Endothelial cell of umbilical vein (primary cell): ENCODE measurements at regions not wholly inside any gene's neighbourhood (a gene's known extent, or its start where the extent isn't known, plus 50 kb on each side); places are given as distances from the start of the nearest gene placed in this dataset.

Source experiments
- BruUV-seq: library from RNA; stranded (reverse); fragments of 400-500 nt; replicated peaks from 2 replicates; lab custom pipeline; 2021; lab: Mats Ljungman, UMichigan
- CTCF ChIA-PET: fragments of 300-600, 350-600 bp; sonication (Branson Sonifier 250); formaldehyde crosslinking; loops from one replicate; lab custom pipeline; 2021; ENCODE audit warnings: antibody characterized with exemption, inconsistent platforms; lab: Charles Lee
- POLR2A ChIA-PET: fragments of 300-600, 350-600 bp; sonication (Branson Sonifier 250); formaldehyde crosslinking; loops from one replicate; lab custom pipeline; 2021; ENCODE audit warnings: antibody characterized with exemption, inconsistent platforms; lab: Charles Lee
- DNase-seq: peaks from one replicate; pipeline ENCODE4 v3.0.0-alpha.2; 2011; ENCODE audit warnings: low read depth, low spot score
- FAIRE-seq: peaks from 2 replicates; lab custom pipeline; 2011; peaks lifted over from hg19 to GRCh38; lab: Jason Lieb, UNC
- H2AFZ ChIP-seq: 2 replicates; pipeline ENCODE4 v1.6.0; 2012; ENCODE audit warnings: low read depth, low read length, control low read depth, inconsistent platforms
- H3K27ac ChIP-seq: 2 replicates; pipeline ENCODE4 v1.5.1; 2011; ENCODE audit warnings: low read depth, mild to moderate bottlenecking, control low read depth, low read length, moderate library complexity; ENCODE audit not compliant: insufficient read depth
- H3K27me3 ChIP-seq, 2 experiments: 2 replicates each; pipeline versions ENCODE4 v1.6.0 to v1.6.1; 2011; ENCODE audit warnings: low read length in 2 of 2, mixed read lengths in 1 of 2; ENCODE audit not compliant: control insufficient read depth in 2 of 2, insufficient read depth in 2 of 2
- H3K36me3 ChIP-seq, 2 experiments: 2 replicates in 1 of 2; 3 replicates in 1 of 2; pipeline ENCODE4 v1.5.1; 2011; ENCODE audit warnings: low read length in 2 of 2, mild to moderate bottlenecking in 1 of 2, moderate library complexity in 1 of 2; ENCODE audit not compliant: control insufficient read depth in 2 of 2, insufficient read depth in 2 of 2; ENCODE audit errors: extremely low read depth in 1 of 2
- H3K4me1 ChIP-seq: 3 replicates; pipeline ENCODE4 v1.5.1; 2011; ENCODE audit warnings: mild to moderate bottlenecking, low read length; ENCODE audit not compliant: control insufficient read depth, insufficient read depth; ENCODE audit errors: extremely low read depth
- H3K4me2 ChIP-seq: 2 replicates; pipeline ENCODE4 v1.6.1; 2011; ENCODE audit warnings: low read length, control low read depth, mixed read lengths; ENCODE audit not compliant: insufficient read depth
- H3K4me3 ChIP-seq, 3 experiments: fragments of 200-600 bp in 1 of 3; sonication (generic), shearing (Covaris generic) in 1 of 3; replicated peaks in 1 of 3; 2 replicates each; pipeline ENCODE4 v1.5.1; 2011 to 2016; ENCODE audit warnings: control low read depth in 3 of 3, low read length in 3 of 3, mild to moderate bottlenecking in 2 of 3, inconsistent platforms in 1 of 3, low read depth in 1 of 3, moderate library complexity in 1 of 3; ENCODE audit not compliant: insufficient read depth in 1 of 3
- H3K79me2 ChIP-seq: 2 replicates; pipeline ENCODE4 v1.6.0; 2012; ENCODE audit warnings: low read length, inconsistent platforms; ENCODE audit not compliant: control insufficient read depth, insufficient read depth
- H3K9ac ChIP-seq: replicated peaks from 2 replicates; pipeline ENCODE3; 2011; ENCODE audit warnings: low read length, control low read depth; ENCODE audit not compliant: insufficient read depth; ENCODE audit errors: extremely low read depth
- H3K9me1 ChIP-seq: replicated peaks from 3 replicates; pipeline ENCODE4 v1.6.0; 2011; ENCODE audit warnings: mild to moderate bottlenecking, low read length; ENCODE audit not compliant: control insufficient read depth, insufficient read depth; ENCODE audit errors: extremely low read depth
- H3K9me3 ChIP-seq: replicated peaks from 2 replicates; pipeline ENCODE4 v1.5.1; 2012; ENCODE audit warnings: low read length, inconsistent platforms; ENCODE audit not compliant: control insufficient read depth, insufficient read depth
- H4K20me1 ChIP-seq: replicated peaks from 2 replicates; pipeline ENCODE3; 2011; ENCODE audit warnings: mild to moderate bottlenecking, low read length; ENCODE audit not compliant: control insufficient read depth, insufficient read depth; ENCODE audit errors: extremely low read depth
- CTCF ChIP-seq, 2 donors: IDR thresholded peaks; 1 replicate in 1 of 2; 2 replicates in 1 of 2; pipeline ENCODE4 v1.5.1; 2011; ENCODE audit warnings: low read length in 2 of 2, mild to moderate bottlenecking in 2 of 2, moderate library complexity in 2 of 2, control low read depth in 1 of 2, inconsistent platforms in 1 of 2, low read depth in 1 of 2; ENCODE audit not compliant: insufficient read depth in 1 of 2; ENCODE audit errors: extremely low read depth in 1 of 2
- EZH2 ChIP-seq: IDR thresholded peaks from 2 replicates; pipeline ENCODE4 v1.6.1; 2012; ENCODE audit warnings: borderline replicate concordance, low read depth, mild to moderate bottlenecking, moderate library complexity, low read length, inconsistent platforms; ENCODE audit not compliant: severe bottlenecking
- FOS ChIP-seq: IDR thresholded peaks from 2 replicates; pipeline ENCODE4 v1.6.1; 2011; ENCODE audit warnings: mild to moderate bottlenecking, low read length, moderate library complexity, borderline replicate concordance; ENCODE audit not compliant: insufficient read depth
- GATA2 ChIP-seq: IDR thresholded peaks from 2 replicates; pipeline ENCODE4 v1.7.0; 2011; ENCODE audit warnings: low read depth, mild to moderate bottlenecking, moderate library complexity, mixed read lengths, low read length; ENCODE audit not compliant: insufficient read length, insufficient read depth
- JUN ChIP-seq: IDR thresholded peaks from 2 replicates; pipeline ENCODE4 v1.6.1; 2011; ENCODE audit warnings: borderline replicate concordance, low read depth; ENCODE audit not compliant: insufficient read length, insufficient read depth
- MYC ChIP-seq: IDR thresholded peaks from one replicate; pipeline ENCODE4 v1.6.1; 2011; ENCODE audit warnings: mild to moderate bottlenecking, low read depth, low read length
- POLR2A ChIP-seq: IDR thresholded peaks from 2 replicates; pipeline ENCODE4 v1.6.1; 2012; ENCODE audit warnings: low read depth, mild to moderate bottlenecking, control low read depth, low read length
- POLR2AphosphoS5 ChIP-seq: IDR thresholded peaks from 2 replicates; pipeline ENCODE4 v1.6.1; 2012; ENCODE audit warnings: low read depth, mild to moderate bottlenecking, control low read depth, low read length, moderate library complexity; ENCODE audit not compliant: insufficient read depth
- dilution Hi-C: fragments of 300-500 bp; cut with MboI; formaldehyde crosslinking; loops from one replicate; pipeline ENCODE4 v1.15.0; 2019; ENCODE audit warnings: low sequenced_read_pairs; ENCODE audit not compliant: extremely low pct_ligation_motif_present
- intact Hi-C: fragments of 100-400 bp; cut with micrococcal nuclease; formaldehyde crosslinking; loops from one replicate; pipeline ENCODE4 v1.10.0; 2022

- peaks cover 1% of the 10 kb centered on the region for H3K9me3 ChIP-seq
- H3K9me1 ChIP-seq: no peaks in the 10 kb centered on the region
- ChIA-PET CTCF (no interaction called here), POLR2A (no interaction called here)
- dilution Hi-C loops: no loop called here
- no peaks in the 10 kb centered on the region for H3K4me1 ChIP-seq
- H3K4me2 ChIP-seq: no peak overlapping the region
- H3K4me3 ChIP-seq: no peak overlapping the region
- intact Hi-C loops: no loop called here
- no peaks in the 10 kb centered on the region for H3K27me3 ChIP-seq
- BruUV-seq: no TSS peak
- no peak overlapping the region for H2AFZ ChIP-seq
- TF ChIP-seq MYC: no peak
- TF ChIP-seq FOS: no peak
- TF ChIP-seq POLR2A: no peak
- no peak for TF ChIP-seq EZH2
- no peak for TF ChIP-seq JUN
- no peak for TF ChIP-seq GATA2
- no peak for TF ChIP-seq POLR2AphosphoS5
- TF ChIP-seq CTCF (IDR thresholded peaks at IDR 0.05; ENCODE audit: extremely low read depth in 1 of 2, insufficient read depth in 1 of 2, low read depth in 1 of 2, low read length in 2 of 2): no peak
- H3K36me3 ChIP-seq: no peaks in the 10 kb centered on the region
- no peaks in the 10 kb centered on the region for H4K20me1 ChIP-seq
- no peak for FAIRE-seq
- no peaks in the 10 kb centered on the region for H3K79me2 ChIP-seq
- H3K27ac ChIP-seq: no peak overlapping the region
- H3K9ac ChIP-seq: no peak overlapping the region
- DNase-seq: no peak
Observed at GRCh38 chr20:60294632-60295031, 336.4 kb downstream of the CDH26 start.
